H1 (cell line): ENCODE measurements at regions not wholly inside any gene's neighbourhood (a gene's known extent, or its start where the extent isn't known, plus 50 kb on each side); places are given as distances from the start of the nearest gene placed in this dataset.

Experiments used
- CTCF ChIA-PET: fragments of 300-600 bp; sonication (Branson Sonifier 250); formaldehyde crosslinking; loops from one replicate; lab custom pipeline; 2021; ENCODE audit not compliant: partially characterized antibody; lab: Charles Lee
- POLR2A ChIA-PET: fragments of 300-600 bp; sonication (Branson Sonifier 250); formaldehyde crosslinking; loops from one replicate; lab custom pipeline; 2021; ENCODE audit warnings: inconsistent platforms; ENCODE audit not compliant: partially characterized antibody; lab: Charles Lee
- DNase-seq, 2 experiments: peaks; one replicate each; pipeline versions ENCODE4 v3.0.0 to v3.0.0-alpha.2; 2010 to 2022; ENCODE audit warnings: low spot score in 2 of 2, low read depth in 1 of 2, mixed read lengths in 1 of 2
- FAIRE-seq: peaks from 2 replicates; lab custom pipeline; 2011; peaks lifted over from hg19 to GRCh38; lab: Jason Lieb, UNC
- H2AFZ ChIP-seq: 2 replicates; pipeline ENCODE4 v1.8.1; 2012; ENCODE audit warnings: low read length, inconsistent platforms
- H2AK5ac ChIP-seq: 2 replicates; pipeline ENCODE4 v1.6.1; 2013; ENCODE audit warnings: low read depth, low read length
- H2BK120ac ChIP-seq: replicated peaks from 2 replicates; pipeline ENCODE3; 2013; ENCODE audit warnings: low read depth, low read length, inconsistent platforms
- H2BK12ac ChIP-seq: 2 replicates; pipeline ENCODE4 v1.6.1; 2013; ENCODE audit warnings: low read depth, low read length
- H2BK15ac ChIP-seq: 2 replicates; pipeline ENCODE4 v1.6.1; 2013; ENCODE audit warnings: low read length
- H2BK20ac ChIP-seq: 2 replicates; pipeline ENCODE4 v1.6.1; 2013; ENCODE audit warnings: low read length
- H2BK5ac ChIP-seq: 2 replicates; pipeline ENCODE4 v1.6.1; 2013; ENCODE audit warnings: low read depth, low read length
- H3K14ac ChIP-seq: 2 replicates; pipeline ENCODE4 v1.6.1; 2013; ENCODE audit warnings: inconsistent platforms; ENCODE audit not compliant: insufficient read length
- H3K18ac ChIP-seq: 2 replicates; pipeline ENCODE4 v1.6.1; 2013; ENCODE audit warnings: low read length; ENCODE audit errors: extremely low read depth
- H3K23ac ChIP-seq: 2 replicates; pipeline ENCODE4 v1.6.1; 2013; ENCODE audit warnings: inconsistent platforms; ENCODE audit not compliant: insufficient read length
- H3K23me2 ChIP-seq: 2 replicates; pipeline ENCODE4 v1.6.1; 2013; ENCODE audit warnings: low read depth, low read length
- H3K27ac ChIP-seq: 2 replicates; pipeline ENCODE4 v1.6.1; 2011; ENCODE audit warnings: low read depth, low read length, inconsistent platforms
- H3K27me3 ChIP-seq, 4 experiments: replicated peaks in 1 of 4; 1 replicate in 1 of 4; 2 replicates in 3 of 4; pipeline versions ENCODE4 v1.6.1 to v1.8.1; 2011 to 2013; ENCODE audit warnings: low read length in 3 of 4, mild to moderate bottlenecking in 3 of 4, inconsistent platforms in 2 of 4, mixed read lengths in 2 of 4, moderate library complexity in 1 of 4; ENCODE audit not compliant: control insufficient read depth in 3 of 4, insufficient read depth in 3 of 4; ENCODE audit errors: extremely low read depth in 1 of 4
- H3K36me3 ChIP-seq, 4 experiments: 2 replicates each; pipeline versions ENCODE4 v1.6.1 to v1.8.1; 2011 to 2013; ENCODE audit warnings: mild to moderate bottlenecking in 4 of 4, low read length in 3 of 4, moderate library complexity in 2 of 4, control low read depth in 1 of 4, inconsistent platforms in 1 of 4; ENCODE audit not compliant: insufficient read depth in 4 of 4, control insufficient read depth in 2 of 4
- H3K4ac ChIP-seq: replicated peaks from 2 replicates; pipeline ENCODE3; 2013; ENCODE audit warnings: low read length, low read depth, mixed read lengths, inconsistent platforms; ENCODE audit not compliant: insufficient read length
- H3K4me1 ChIP-seq, 4 experiments: replicated peaks in 1 of 4; 1 replicate in 1 of 4; 2 replicates in 3 of 4; pipeline versions ENCODE4 v1.6.1 to v1.8.1; 2011 to 2013; ENCODE audit warnings: low read length in 3 of 4, inconsistent platforms in 2 of 4, mixed read lengths in 1 of 4; ENCODE audit not compliant: insufficient read depth in 4 of 4, control insufficient read depth in 3 of 4
- H3K4me2 ChIP-seq, 2 experiments: 2 replicates each; pipeline versions ENCODE4 v1.6.1 to v1.8.1; 2011 to 2013; ENCODE audit warnings: low read depth in 2 of 2, low read length in 2 of 2, control low read depth in 1 of 2, inconsistent platforms in 1 of 2, mild to moderate bottlenecking in 1 of 2; ENCODE audit not compliant: insufficient read depth in 1 of 2
- H3K4me3 ChIP-seq, 4 experiments: fragments of 200-600, 300-600 bp in 1 of 4; sonication (generic), shearing (Covaris generic), sonication (Bioruptor Twin) in 1 of 4; 2 replicates each; pipeline versions ENCODE4 v1.5.1 to v1.8.1; 2011 to 2016; ENCODE audit warnings: low read length in 4 of 4, low read depth in 3 of 4, control low read depth in 2 of 4, inconsistent platforms in 2 of 4, mild to moderate bottlenecking in 2 of 4, mixed read lengths in 1 of 4, moderate library complexity in 1 of 4; ENCODE audit not compliant: insufficient read depth in 2 of 4; ENCODE audit errors: extremely low read depth in 1 of 4
- H3K56ac ChIP-seq: replicated peaks from 2 replicates; pipeline ENCODE3; 2013; ENCODE audit warnings: low read depth, mild to moderate bottlenecking, mixed read lengths, low read length, inconsistent platforms; ENCODE audit not compliant: insufficient read length
- H3K79me1 ChIP-seq: 2 replicates; pipeline ENCODE4 v1.6.1; 2013; ENCODE audit warnings: low read depth, low read length, control low read depth
- H3K79me2 ChIP-seq, 2 experiments: 2 replicates each; pipeline versions ENCODE4 v1.6.1 to v1.8.1; 2012 to 2013; ENCODE audit warnings: low read length in 2 of 2, mild to moderate bottlenecking in 2 of 2, inconsistent platforms in 1 of 2; ENCODE audit not compliant: insufficient read depth in 2 of 2, control insufficient read depth in 1 of 2
- H3K9ac ChIP-seq, 4 experiments: replicated peaks in 1 of 4; 1 replicate in 1 of 4; 2 replicates in 3 of 4; pipeline versions ENCODE4 v1.6.1 to v1.8.1; 2011 to 2013; ENCODE audit warnings: low read depth in 3 of 4, low read length in 3 of 4, control low read depth in 2 of 4, mild to moderate bottlenecking in 2 of 4, moderate library complexity in 2 of 4, inconsistent platforms in 1 of 4; ENCODE audit errors: extremely low read depth in 1 of 4
- H3K9me3 ChIP-seq, 2 experiments: 2 replicates each; pipeline versions ENCODE4 v1.6.1 to v1.8.1; 2012 to 2013; ENCODE audit warnings: mild to moderate bottlenecking in 2 of 2, moderate library complexity in 2 of 2, control low read depth in 1 of 2, inconsistent platforms in 1 of 2, low read depth in 1 of 2, low read length in 1 of 2, mixed read lengths in 1 of 2; ENCODE audit not compliant: insufficient read depth in 2 of 2
- H4K20me1 ChIP-seq, 2 experiments: replicated peaks in 1 of 2; 2 replicates each; pipeline versions ENCODE3 to v1.8.1; 2011 to 2013; ENCODE audit warnings: inconsistent platforms in 2 of 2, low read length in 2 of 2, mild to moderate bottlenecking in 1 of 2; ENCODE audit not compliant: insufficient read depth in 2 of 2, control insufficient read depth in 1 of 2
- H4K5ac ChIP-seq: 2 replicates; pipeline ENCODE4 v1.6.1; 2013; ENCODE audit warnings: low read length, low read depth, mixed read lengths, inconsistent platforms; ENCODE audit not compliant: insufficient read length
- H4K8ac ChIP-seq: 2 replicates; pipeline ENCODE4 v1.8.0; 2013; ENCODE audit warnings: mild to moderate bottlenecking, moderate library complexity, low read length, inconsistent platforms; ENCODE audit not compliant: insufficient read depth; ENCODE audit errors: extremely low read depth
- H4K91ac ChIP-seq: replicated peaks from 2 replicates; pipeline ENCODE3; 2013; ENCODE audit warnings: low read length, mixed read lengths, inconsistent platforms; ENCODE audit not compliant: insufficient read length
- CHD7 ChIP-seq: fragments of 300-600 bp; sonication (generic); IDR thresholded peaks from 2 replicates; pipeline ENCODE4 v1.7.1; 2012; ENCODE audit warnings: low read length, moderate library complexity, mild to moderate bottlenecking, inconsistent platforms; ENCODE audit not compliant: insufficient replicate concordance
- WGBS, 2 experiments: shearing (Covaris generic) in 1 of 2; methylation state at CpG; one replicate each; pipeline versions ENCODE4 v1.1.6 to v1.1.7; 2013 to 2015; ENCODE audit warnings: low lambda C conversion rate in 2 of 2, mixed read lengths in 2 of 2, inconsistent platforms in 1 of 2, low coverage in 1 of 2, missing lambda C conversion rate in 1 of 2; ENCODE audit not compliant: insufficient replicate concordance in 2 of 2, insufficient coverage in 1 of 2, insufficient read length in 1 of 2; ENCODE audit errors: extremely low coverage in 1 of 2, missing lambda C conversion rate in 1 of 2; 5-methylcytosine and 5-hydroxymethylcytosine counted together

GRCh38 chr3:78506061-78506460 lies 1261.7 kb downstream of the ROBO1 start:
- DNase-seq (no peak), FAIRE-seq (no peak)
- Histone ChIP-seq H3K4me1 (no peaks in the 10 kb centered on the region), H2AFZ (no peak overlapping the region), H2BK120ac (no peak overlapping the region), H4K91ac (no peak overlapping the region), H2AK5ac (no peak overlapping the region), H3K79me2 (no peaks in the 10 kb centered on the region), H4K8ac (no peak overlapping the region), H3K9ac (no peak overlapping the region), H4K20me1 (no peaks in the 10 kb centered on the region), H3K79me1 (no peaks in the 10 kb centered on the region), H4K5ac (no peak overlapping the region), H3K27me3 (no peaks in the 10 kb centered on the region), H3K56ac (no peak overlapping the region), H3K23ac (no peak overlapping the region), H2BK20ac (no peak overlapping the region), H2BK5ac (no peak overlapping the region), H3K36me3 (no peaks in the 10 kb centered on the region), H3K4me3 (no peak overlapping the region), H3K14ac (no peak overlapping the region), H3K27ac (no peak overlapping the region), H3K23me2 (no peaks in the 10 kb centered on the region), H3K4me2 (no peak overlapping the region), H2BK15ac (no peak overlapping the region), H3K18ac (no peak overlapping the region), H2BK12ac (no peak overlapping the region), H3K4ac (no peak overlapping the region), H3K9me3 (no peaks in the 10 kb centered on the region)
- CTCF ChIA-PET = no interaction called here
- POLR2A ChIA-PET = no interaction called here
- 91% methylated on average over 4 of the region's 4 CpGs; no CpG with 5 or more reads in 1 of the 2 experiments for WGBS, 2 experiments
- TF ChIP-seq CHD7 = no peak
